OCI-LY7 (cell line): ENCODE measurements at regions not wholly inside any gene's neighbourhood (a gene's known extent, or its start where the extent isn't known, plus 50 kb on each side); places are given as distances from the start of the nearest gene placed in this dataset.

Experiments used
- EZH2phosphoT487 ChIP-seq: fragments of 200-600 bp; sonication (generic); IDR thresholded peaks from 2 replicates; pipeline ENCODE4 v1.6.1; 2018; ENCODE audit warnings: low read depth, borderline replicate concordance, mild to moderate bottlenecking, mixed run types, antibody characterized with exemption, low read length, moderate library complexity, mixed read lengths
- TF ChIP-seq, protein P1 (sequence below): fragments of 200-600 bp; sonication (generic); conservative IDR thresholded peaks from 2 replicates; pipeline ENCODE4 v1.5.1; 2014; ENCODE audit warnings: mild to moderate bottlenecking, antibody characterized with exemption, low read length, moderate library complexity, mixed read lengths

DNA sequence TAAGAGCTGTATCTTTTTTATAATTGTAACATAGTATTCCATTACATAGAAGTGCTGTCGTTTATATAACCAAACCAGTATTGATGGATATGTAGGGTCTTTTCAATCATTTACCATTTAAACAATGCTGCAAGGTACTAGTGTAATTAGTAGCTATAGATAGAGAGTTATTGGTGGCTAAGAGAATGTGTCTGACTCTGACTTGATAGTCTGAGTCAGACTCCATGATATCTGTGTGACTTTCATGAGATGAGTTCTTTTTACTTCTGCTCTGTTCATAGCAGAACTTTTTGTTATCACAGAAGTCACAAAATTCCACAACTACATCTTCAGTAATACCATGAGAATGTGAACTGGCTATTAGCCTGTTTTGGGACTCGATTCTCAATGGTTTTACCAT, 150.6 kb downstream of the FHIP1A start:
- TF ChIP-seq, protein P1, sequence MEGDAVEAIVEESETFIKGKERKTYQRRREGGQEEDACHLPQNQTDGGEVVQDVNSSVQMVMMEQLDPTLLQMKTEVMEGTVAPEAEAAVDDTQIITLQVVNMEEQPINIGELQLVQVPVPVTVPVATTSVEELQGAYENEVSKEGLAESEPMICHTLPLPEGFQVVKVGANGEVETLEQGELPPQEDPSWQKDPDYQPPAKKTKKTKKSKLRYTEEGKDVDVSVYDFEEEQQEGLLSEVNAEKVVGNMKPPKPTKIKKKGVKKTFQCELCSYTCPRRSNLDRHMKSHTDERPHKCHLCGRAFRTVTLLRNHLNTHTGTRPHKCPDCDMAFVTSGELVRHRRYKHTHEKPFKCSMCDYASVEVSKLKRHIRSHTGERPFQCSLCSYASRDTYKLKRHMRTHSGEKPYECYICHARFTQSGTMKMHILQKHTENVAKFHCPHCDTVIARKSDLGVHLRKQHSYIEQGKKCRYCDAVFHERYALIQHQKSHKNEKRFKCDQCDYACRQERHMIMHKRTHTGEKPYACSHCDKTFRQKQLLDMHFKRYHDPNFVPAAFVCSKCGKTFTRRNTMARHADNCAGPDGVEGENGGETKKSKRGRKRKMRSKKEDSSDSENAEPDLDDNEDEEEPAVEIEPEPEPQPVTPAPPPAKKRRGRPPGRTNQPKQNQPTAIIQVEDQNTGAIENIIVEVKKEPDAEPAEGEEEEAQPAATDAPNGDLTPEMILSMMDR = no peak
- no peak for TF ChIP-seq EZH2phosphoT487
